A549 (cell line): ENCODE measurements at regions not wholly inside any gene's neighbourhood (a gene's known extent, or its start where the extent isn't known, plus 50 kb on each side); places are given as distances from the start of the nearest gene placed in this dataset.

Experiments
- ATAC-seq, 2 experiments: fragments of 200-7000 bp in 1 of 2; fragments of >200 bp in 1 of 2; cut with Nextera tagmentation in 1 of 2; cut with Tn5 transposase in 1 of 2; 3 replicates each; pipeline versions ENCODE4 v1.8.0 to v1.9.1; 2018 to 2020; ENCODE audit warnings: mild to moderate bottlenecking in 1 of 2, moderate library complexity in 1 of 2
- CTCF ChIA-PET: fragments of 300-600 bp; sonication (Branson Sonifier 250); formaldehyde crosslinking; extraction: SDS; loops from one replicate; lab custom pipeline; 2021; ENCODE audit warnings: antibody characterized with exemption, inconsistent platforms; lab: Yijun Ruan, JAX
- POLR2A ChIA-PET: fragments of 350-600 bp; formaldehyde crosslinking; extraction: SDS; loops from one replicate; lab custom pipeline; 2021; ENCODE audit warnings: antibody characterized with exemption, inconsistent platforms; lab: Yijun Ruan, JAX
- DNase-seq, 2 experiments: peaks; one replicate each; pipeline versions ENCODE4 v3.0.0 to v3.0.0-alpha.2; 2011 to 2016; ENCODE audit warnings: low read depth in 1 of 2, low spot score in 1 of 2
- FAIRE-seq: peaks from 2 replicates; lab custom pipeline; 2011; peaks lifted over from hg19 to GRCh38; lab: Jason Lieb, UNC
- H3K27ac ChIP-seq, 2 experiments: fragments of >200 bp; sonication (Bioruptor Twin); formaldehyde crosslinking; 3 replicates each; pipeline ENCODE4 v1.5.1; 2016 to 2017
- H3K4me1 ChIP-seq: fragments of >200 bp; sonication (Bioruptor Twin); formaldehyde crosslinking; 3 replicates; pipeline ENCODE4 v1.6.1; 2016
- H3K4me2 ChIP-seq: fragments of >200 bp; sonication (Bioruptor Twin); formaldehyde crosslinking; 3 replicates; pipeline ENCODE4 v1.6.1; 2016
- H3K4me3 ChIP-seq: fragments of >200 bp; sonication (Bioruptor Twin); formaldehyde crosslinking; 3 replicates; pipeline ENCODE4 v1.5.1; 2016
- H3K9me3 ChIP-seq: fragments of >200 bp; sonication (Bioruptor Twin); formaldehyde crosslinking; 3 replicates; pipeline ENCODE4 v1.6.1; 2016
- BHLHE40 ChIP-seq: IDR thresholded peaks from 2 replicates; pipeline ENCODE4 v1.6.1; 2012; ENCODE audit warnings: low read depth, low read length, inconsistent platforms
- CHD4 ChIP-seq: fragments of 200-600 bp; sonication (generic); IDR thresholded peaks from 2 replicates; pipeline ENCODE4 v1.6.1; 2016; ENCODE audit warnings: antibody characterized with exemption, mild to moderate bottlenecking, borderline replicate concordance
- EHMT2 ChIP-seq: fragments of 200-600 bp; sonication (generic); IDR thresholded peaks from 2 replicates; pipeline ENCODE4 v1.6.1; 2016; ENCODE audit warnings: antibody characterized with exemption, low read depth, mild to moderate bottlenecking, moderate library complexity
- EP300 ChIP-seq, 2 experiments: fragments of >200 bp; sonication (Bioruptor Twin); formaldehyde crosslinking; IDR thresholded peaks; 2 replicates in 1 of 2; 3 replicates in 1 of 2; pipeline ENCODE4 v1.6.1; 2016 to 2017
- FOSL2 ChIP-seq, 2 experiments: fragments of 450-650 bp in 1 of 2; fragments of >200 bp in 1 of 2; sonication (Bioruptor Twin) in 1 of 2; formaldehyde crosslinking; IDR thresholded peaks; 2 replicates each; pipeline versions ENCODE4 v1.5.0 to v1.6.1; 2016 to 2020; ENCODE audit warnings: mild to moderate bottlenecking in 1 of 2, moderate library complexity in 1 of 2
- FOXS1 ChIP-seq: fragments of 250-450 bp; sonication (Bioruptor Pico); IDR thresholded peaks from 2 replicates; pipeline ENCODE4 v1.5.0; 2020; ENCODE audit warnings: mild to moderate bottlenecking, moderate library complexity
- GATA3 ChIP-seq: IDR thresholded peaks from 2 replicates; pipeline ENCODE4 v1.6.1; 2012; ENCODE audit warnings: borderline replicate concordance
- HES2 ChIP-seq: fragments of >200 bp; sonication (Bioruptor Twin); formaldehyde crosslinking; IDR thresholded peaks from 2 replicates; pipeline ENCODE4 v1.6.1; 2016
- HEYL ChIP-seq: fragments of 250-450 bp; sonication (Bioruptor Pico); IDR thresholded peaks from 2 replicates; pipeline ENCODE4 v1.8.0; 2021; ENCODE audit warnings: mild to moderate bottlenecking, moderate library complexity
- HOXB13 ChIP-seq: fragments of 250-450 bp; sonication (Bioruptor Pico); IDR thresholded peaks from 2 replicates; pipeline ENCODE4 v1.5.0; 2020; ENCODE audit warnings: low read depth, mild to moderate bottlenecking, moderate library complexity
- JUN ChIP-seq, 2 experiments: fragments of >200 bp; sonication (Bioruptor Twin); formaldehyde crosslinking; IDR thresholded peaks; 2 replicates in 1 of 2; 3 replicates in 1 of 2; pipeline ENCODE4 v1.6.1; 2016 to 2017
- KDM5A ChIP-seq: fragments of 200-600 bp; sonication (generic); IDR thresholded peaks from 2 replicates; pipeline ENCODE4 v1.6.1; 2016; ENCODE audit warnings: antibody characterized with exemption, mild to moderate bottlenecking
- MAFK ChIP-seq: fragments of 450-650 bp; IDR thresholded peaks from 2 replicates; pipeline ENCODE4 v1.6.1; 2014; ENCODE audit not compliant: partially characterized antibody
- MAZ ChIP-seq: fragments of 150-350 bp; IDR thresholded peaks from 2 replicates; pipeline ENCODE4 v1.6.1; 2014; ENCODE audit warnings: antibody characterized with exemption, low read depth, low read length, borderline replicate concordance
- MYC ChIP-seq: IDR thresholded peaks from 2 replicates; pipeline ENCODE4 v1.6.1; 2012; ENCODE audit warnings: mild to moderate bottlenecking, inconsistent platforms, low read length, improper control_type of control experiment, borderline replicate concordance
- PHF8 ChIP-seq: fragments of 200-600 bp; sonication (generic); IDR thresholded peaks from 2 replicates; pipeline ENCODE4 v1.6.1; 2016; ENCODE audit warnings: low read depth, mild to moderate bottlenecking, antibody characterized with exemption, moderate library complexity, borderline replicate concordance
- POLR2A ChIP-seq: IDR thresholded peaks from 2 replicates; pipeline ENCODE4 v1.6.1; 2012; ENCODE audit warnings: mild to moderate bottlenecking, low read length
- POLR2AphosphoS2 ChIP-seq: conservative IDR thresholded peaks from 2 replicates; pipeline ENCODE4 v1.6.1; 2012; ENCODE audit warnings: low read length, improper control_type of control experiment, inconsistent platforms
- RCOR1 ChIP-seq: fragments of 150-350 bp; IDR thresholded peaks from 2 replicates; pipeline ENCODE4 v1.6.1; 2014; ENCODE audit warnings: antibody characterized with exemption, low read length, low read depth
- RFX5 ChIP-seq: fragments of 450-650 bp; IDR thresholded peaks from 2 replicates; pipeline ENCODE4 v1.7.1; 2014; ENCODE audit warnings: antibody characterized with exemption, mild to moderate bottlenecking, moderate library complexity
- SMC3 ChIP-seq: fragments of >200 bp; sonication (Bioruptor Twin); formaldehyde crosslinking; IDR thresholded peaks from 3 replicates; pipeline ENCODE4 v1.6.1; 2018; ENCODE audit warnings: inconsistent platforms
- SREBF2 ChIP-seq: fragments of 450-650 bp; IDR thresholded peaks from 2 replicates; pipeline ENCODE4 v1.6.1; 2014; ENCODE audit warnings: mild to moderate bottlenecking, moderate library complexity
- TFCP2L1 ChIP-seq: fragments of 250-450 bp; sonication (Bioruptor Pico); IDR thresholded peaks from 2 replicates; pipeline ENCODE4 v1.5.0; 2021; ENCODE audit warnings: mild to moderate bottlenecking
- TP53 ChIP-seq: fragments of 250-450 bp; sonication (Bioruptor Pico); IDR thresholded peaks from 2 replicates; pipeline ENCODE4 v1.5.0; 2021; ENCODE audit warnings: mild to moderate bottlenecking, moderate library complexity
- ZSCAN20 ChIP-seq: fragments of 250-450 bp; sonication (Bioruptor Pico); IDR thresholded peaks from 2 replicates; pipeline ENCODE4 v1.8.0; 2022; ENCODE audit warnings: mild to moderate bottlenecking, moderate library complexity
- WGBS: methylation state at CpG from one replicate; pipeline ENCODE4 v1.1.6; 2017; ENCODE audit errors: missing lambda C conversion rate; 5-methylcytosine and 5-hydroxymethylcytosine counted together
- TF ChIP-seq, protein P1 (sequence below): fragments of >200 bp; sonication (Bioruptor Twin); formaldehyde crosslinking; IDR thresholded peaks from 3 replicates; pipeline ENCODE4 v1.5.1; 2016
- TF ChIP-seq, protein P2 (sequence below): fragments of 150-350 bp; IDR thresholded peaks from 2 replicates; pipeline ENCODE4 v1.6.1; 2014; ENCODE audit warnings: low read depth, mild to moderate bottlenecking, low read length

DNA sequence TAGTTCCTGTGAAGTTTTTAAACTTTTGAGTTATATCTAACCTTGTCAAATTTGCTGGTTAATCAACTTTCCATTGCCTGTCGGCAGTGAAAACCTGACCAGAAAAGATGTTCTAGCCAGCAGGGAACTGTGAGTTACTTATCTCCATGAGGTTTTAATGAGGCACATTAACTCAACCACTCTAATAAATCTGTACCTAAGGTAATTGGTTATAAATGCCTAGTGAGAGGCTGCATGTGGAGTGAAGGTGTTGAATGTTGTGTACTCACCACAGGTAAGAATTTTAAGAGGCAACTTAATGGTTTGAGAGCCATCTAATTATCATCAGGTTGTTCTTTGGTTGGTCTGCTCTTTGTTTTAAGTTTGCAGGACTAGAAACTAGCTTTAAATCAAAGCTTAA, 138.4 kb upstream of the LHX8 start:
- POLR2A ChIA-PET: no interaction called here
- WGBS: 47% methylated on average over 1 of the region's 1 CpG
- ATAC-seq (no peak), FAIRE-seq (no peak), DNase-seq (no peak)
- Histone ChIP-seq H3K27ac (no peak overlapping the region), H3K4me1 (no peaks in the 10 kb centered on the region), H3K4me3 (no peak overlapping the region), H3K9me3 (no peaks in the 10 kb centered on the region), H3K4me2 (no peak overlapping the region)
- CTCF ChIA-PET: no interaction called here
- TF ChIP-seq MAFK: no peak
- no peak for TF ChIP-seq GATA3

DNA sequence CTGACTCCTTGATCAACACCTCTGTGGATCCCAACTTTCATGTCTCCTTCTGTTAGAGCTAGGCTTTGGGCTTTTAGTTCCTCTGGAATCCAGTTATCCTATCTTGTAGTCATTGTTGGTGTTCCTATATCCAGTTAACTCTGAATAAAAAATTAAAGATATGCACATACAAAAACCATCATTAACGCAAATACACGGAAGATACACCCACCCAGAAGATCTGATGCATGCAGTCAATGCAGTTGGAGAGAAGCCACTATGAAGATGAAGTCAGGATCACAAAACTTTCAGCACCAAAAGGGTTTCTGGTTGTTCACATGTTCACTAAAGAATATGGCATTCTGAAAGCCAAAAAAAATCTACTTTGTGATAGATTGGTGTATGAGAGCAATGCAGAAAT, 123.6 kb upstream of the LHX8 start:
- Histone ChIP-seq H3K4me1 (no peaks in the 10 kb centered on the region), H3K27ac (no peak overlapping the region), H3K4me2 (no peak overlapping the region), H3K9me3 (no peaks in the 10 kb centered on the region), H3K4me3 (no peak overlapping the region)
- no peak for DNase-seq
- CTCF ChIA-PET: no interaction called here
- no peak for FAIRE-seq
- POLR2A ChIA-PET: no interaction called here
- WGBS: 40% methylated on average over 2 of the region's 2 CpGs
- TF ChIP-seq TFCP2L1 (CRISPR knock-in tag) (no peak), HEYL (CRISPR knock-in tag) (no peak), EP300 (IDR thresholded peaks at IDR 0.05) (no peak), JUN (IDR thresholded peaks at IDR 0.05) (no peak), HOXB13 (CRISPR knock-in tag) (no peak), KDM5A (no peak), FOXS1 (CRISPR knock-in tag) (no peak), SREBF2 (no peak), ZSCAN20 (CRISPR knock-in tag) (no peak), HES2 (no peak), POLR2AphosphoS2 (no peak)
- TF ChIP-seq, protein P1, sequence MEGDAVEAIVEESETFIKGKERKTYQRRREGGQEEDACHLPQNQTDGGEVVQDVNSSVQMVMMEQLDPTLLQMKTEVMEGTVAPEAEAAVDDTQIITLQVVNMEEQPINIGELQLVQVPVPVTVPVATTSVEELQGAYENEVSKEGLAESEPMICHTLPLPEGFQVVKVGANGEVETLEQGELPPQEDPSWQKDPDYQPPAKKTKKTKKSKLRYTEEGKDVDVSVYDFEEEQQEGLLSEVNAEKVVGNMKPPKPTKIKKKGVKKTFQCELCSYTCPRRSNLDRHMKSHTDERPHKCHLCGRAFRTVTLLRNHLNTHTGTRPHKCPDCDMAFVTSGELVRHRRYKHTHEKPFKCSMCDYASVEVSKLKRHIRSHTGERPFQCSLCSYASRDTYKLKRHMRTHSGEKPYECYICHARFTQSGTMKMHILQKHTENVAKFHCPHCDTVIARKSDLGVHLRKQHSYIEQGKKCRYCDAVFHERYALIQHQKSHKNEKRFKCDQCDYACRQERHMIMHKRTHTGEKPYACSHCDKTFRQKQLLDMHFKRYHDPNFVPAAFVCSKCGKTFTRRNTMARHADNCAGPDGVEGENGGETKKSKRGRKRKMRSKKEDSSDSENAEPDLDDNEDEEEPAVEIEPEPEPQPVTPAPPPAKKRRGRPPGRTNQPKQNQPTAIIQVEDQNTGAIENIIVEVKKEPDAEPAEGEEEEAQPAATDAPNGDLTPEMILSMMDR: no peak
- TF ChIP-seq, protein P2, sequence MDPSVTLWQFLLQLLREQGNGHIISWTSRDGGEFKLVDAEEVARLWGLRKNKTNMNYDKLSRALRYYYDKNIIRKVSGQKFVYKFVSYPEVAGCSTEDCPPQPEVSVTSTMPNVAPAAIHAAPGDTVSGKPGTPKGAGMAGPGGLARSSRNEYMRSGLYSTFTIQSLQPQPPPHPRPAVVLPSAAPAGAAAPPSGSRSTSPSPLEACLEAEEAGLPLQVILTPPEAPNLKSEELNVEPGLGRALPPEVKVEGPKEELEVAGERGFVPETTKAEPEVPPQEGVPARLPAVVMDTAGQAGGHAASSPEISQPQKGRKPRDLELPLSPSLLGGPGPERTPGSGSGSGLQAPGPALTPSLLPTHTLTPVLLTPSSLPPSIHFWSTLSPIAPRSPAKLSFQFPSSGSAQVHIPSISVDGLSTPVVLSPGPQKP: no peak
- no peak for ATAC-seq

- H3K4me3 ChIP-seq: no peak overlapping the region
Observed at GRCh38 chr1:75014250-75014649, 119.9 kb upstream of the LHX8 start.

More at GRCh38 chr1:75014250-75014649, 119.9 kb upstream of the LHX8 start:
- no peak for ATAC-seq
- no peak overlapping the region for H3K27ac ChIP-seq
- no peak for TF ChIP-seq TP53 (CRISPR knock-in tag)
- TF ChIP-seq CHD4: no peak
- no peak for TF ChIP-seq POLR2AphosphoS2
- TF ChIP-seq PHF8: no peak
- TF ChIP-seq MAFK: no peak
- TF ChIP-seq SMC3: no peak
- TF ChIP-seq EHMT2: no peak
- TF ChIP-seq MYC: no peak
- TF ChIP-seq HEYL (CRISPR knock-in tag): no peak
- no peak for TF ChIP-seq SREBF2
- TF ChIP-seq POLR2A: no peak
- TF ChIP-seq BHLHE40: no peak
- no peak for TF ChIP-seq GATA3
- no peak for TF ChIP-seq FOSL2 (IDR thresholded peaks at IDR 0.05)
- TF ChIP-seq FOSL2 (CRISPR knock-in tag; IDR thresholded peaks at IDR 0.05): no peak
- no peak for TF ChIP-seq RCOR1
- TF ChIP-seq, protein P2: no peak
- TF ChIP-seq MAZ: no peak
- TF ChIP-seq RFX5: no peak
- no peaks in the 10 kb centered on the region for H3K4me1 ChIP-seq
- DNase-seq: no peak
- FAIRE-seq: no peak
- H3K9me3 ChIP-seq: no peaks in the 10 kb centered on the region
- no peak overlapping the region; the same call in 2 of the 3 replicates for H3K4me2 ChIP-seq
- ChIA-PET POLR2A (no interaction called here), CTCF (no interaction called here)
